ENCODE measurements at regions not wholly inside any gene's neighbourhood (a gene's known extent, or its start where the extent isn't known, plus 50 kb on each side); places are given as distances from the start of the nearest gene placed in this dataset.

DNA sequence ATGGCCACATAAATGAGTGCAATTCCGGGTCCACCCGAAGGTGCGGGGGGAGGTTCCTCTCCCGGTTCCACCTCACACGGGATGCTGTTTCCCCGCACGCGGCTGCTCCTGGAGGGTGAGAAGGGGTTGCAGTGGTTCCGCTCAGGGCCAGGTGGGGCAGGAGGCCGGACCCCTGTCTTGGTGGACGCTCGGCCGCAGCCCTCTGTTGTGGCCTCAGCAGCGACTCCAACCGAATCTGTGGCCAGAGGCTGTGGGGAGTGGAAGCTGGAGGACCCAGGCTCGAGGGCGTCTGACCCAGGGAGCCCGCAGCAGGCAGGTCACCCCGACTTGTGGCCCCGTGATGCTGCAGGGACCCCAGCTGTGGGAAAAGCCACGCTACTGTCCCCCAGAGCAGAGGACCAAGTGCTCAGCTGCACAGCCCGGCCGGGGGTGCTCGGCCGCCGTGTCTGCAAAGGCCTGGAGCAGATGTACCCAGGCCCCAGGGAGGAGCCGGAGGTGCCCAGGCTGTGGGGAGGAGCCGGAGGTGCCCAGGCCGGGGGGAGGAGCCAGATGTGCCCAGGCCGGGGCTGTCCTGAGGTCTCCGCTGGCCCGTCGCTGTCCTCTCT lies 83.9 kb downstream of the RTP5 start:
- Mint-ChIP-seq H3K27me3 (ENCODE audit: low read depth) (peaks cover 24% of the 10 kb centered on the region), H3K4me1 (no peaks in the 10 kb centered on the region), H3K4me3 (no peak overlapping the region), H3K9me3 (no peaks in the 10 kb centered on the region), H3K36me3 (no peaks in the 10 kb centered on the region), H3K27ac (no peak overlapping the region)
- DNase-seq (ENCODE audit: low spot score in 2 of 2, unreplicated experiment in 2 of 2), result no peak
- TF ChIP-seq, protein P1, sequence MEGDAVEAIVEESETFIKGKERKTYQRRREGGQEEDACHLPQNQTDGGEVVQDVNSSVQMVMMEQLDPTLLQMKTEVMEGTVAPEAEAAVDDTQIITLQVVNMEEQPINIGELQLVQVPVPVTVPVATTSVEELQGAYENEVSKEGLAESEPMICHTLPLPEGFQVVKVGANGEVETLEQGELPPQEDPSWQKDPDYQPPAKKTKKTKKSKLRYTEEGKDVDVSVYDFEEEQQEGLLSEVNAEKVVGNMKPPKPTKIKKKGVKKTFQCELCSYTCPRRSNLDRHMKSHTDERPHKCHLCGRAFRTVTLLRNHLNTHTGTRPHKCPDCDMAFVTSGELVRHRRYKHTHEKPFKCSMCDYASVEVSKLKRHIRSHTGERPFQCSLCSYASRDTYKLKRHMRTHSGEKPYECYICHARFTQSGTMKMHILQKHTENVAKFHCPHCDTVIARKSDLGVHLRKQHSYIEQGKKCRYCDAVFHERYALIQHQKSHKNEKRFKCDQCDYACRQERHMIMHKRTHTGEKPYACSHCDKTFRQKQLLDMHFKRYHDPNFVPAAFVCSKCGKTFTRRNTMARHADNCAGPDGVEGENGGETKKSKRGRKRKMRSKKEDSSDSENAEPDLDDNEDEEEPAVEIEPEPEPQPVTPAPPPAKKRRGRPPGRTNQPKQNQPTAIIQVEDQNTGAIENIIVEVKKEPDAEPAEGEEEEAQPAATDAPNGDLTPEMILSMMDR (IDR thresholded peaks at IDR 0.05; ENCODE audit: unreplicated experiment), result no peak

DNA sequence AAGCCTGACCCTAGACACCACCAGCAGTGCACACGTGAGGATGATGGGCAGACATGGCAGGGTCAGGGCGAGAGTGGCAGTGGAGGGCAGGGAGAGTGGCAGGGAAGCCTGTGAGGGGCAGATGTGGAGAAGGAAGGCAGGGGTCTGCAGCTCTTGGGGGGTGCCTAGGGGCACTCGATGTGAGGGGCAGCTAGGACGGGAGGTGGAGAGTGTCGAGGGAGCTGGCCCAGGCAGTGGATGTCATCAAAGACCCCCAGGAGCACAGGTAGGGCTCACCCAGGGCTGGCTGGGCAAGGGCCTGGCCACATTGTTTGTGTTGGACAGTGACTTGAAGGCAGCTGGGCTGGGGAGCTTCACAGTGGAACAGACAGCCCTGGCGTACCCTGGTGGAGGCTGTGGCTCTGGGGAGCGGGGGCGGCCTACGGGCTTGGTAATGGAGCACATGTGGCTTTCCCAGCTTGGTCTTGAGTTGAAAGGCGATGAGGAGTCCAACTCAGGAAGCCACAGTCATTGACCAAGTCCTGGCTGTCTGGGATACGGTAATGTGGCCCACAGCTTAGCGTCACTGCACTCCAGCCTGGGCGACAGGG lies 87.1 kb downstream of the RTP5 start:
- peak in 1 of 2 experiments; percentile 11 for DNase-seq (ENCODE audit: low spot score in 2 of 2, unreplicated experiment in 2 of 2)
- peaks cover 15% of the 10 kb centered on the region for H3K4me1 Mint-ChIP-seq
- TF ChIP-seq, protein P1 (IDR thresholded peaks at IDR 0.05; ENCODE audit: unreplicated experiment), result no peak
- H3K36me3 Mint-ChIP-seq, result no peaks in the 10 kb centered on the region
- no peaks in the 10 kb centered on the region for H3K9me3 Mint-ChIP-seq
- H3K27me3 Mint-ChIP-seq (ENCODE audit: low read depth), result peaks cover 11% of the 10 kb centered on the region
- H3K27ac Mint-ChIP-seq, result no peak overlapping the region
- no peak overlapping the region for H3K4me3 Mint-ChIP-seq

DNA sequence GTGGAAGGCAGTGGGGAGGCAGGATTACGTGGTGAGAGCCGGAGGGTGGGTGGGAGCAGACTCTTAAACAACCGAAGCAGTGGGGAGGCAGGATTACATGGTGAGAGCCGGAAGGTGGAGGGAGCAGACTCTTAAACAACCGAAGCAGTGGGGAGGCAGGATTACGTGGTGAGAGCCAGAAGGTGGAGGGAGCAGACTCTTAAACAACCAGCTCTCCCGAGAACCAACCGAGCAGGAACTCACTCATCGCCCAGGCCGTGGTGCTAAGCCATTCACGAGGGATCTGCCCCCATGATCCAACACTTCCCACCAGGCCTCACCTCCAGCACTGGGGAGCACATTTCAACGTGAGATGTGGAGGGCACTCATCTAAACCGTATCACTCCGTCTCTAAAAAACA lies 87.7 kb downstream of the RTP5 start:
- DNase-seq (ENCODE audit: low spot score in 2 of 2, unreplicated experiment in 2 of 2), result peak in 1 of 2 experiments; percentile 8
- Mint-ChIP-seq H3K36me3 (no peaks in the 10 kb centered on the region), H3K27me3 (ENCODE audit: low read depth) (peaks cover 18% of the 10 kb centered on the region), H3K4me3 (no peak overlapping the region), H3K4me1 (peaks cover 15% of the 10 kb centered on the region), H3K27ac (no peak overlapping the region), H3K9me3 (no peaks in the 10 kb centered on the region)
- TF ChIP-seq, protein P1 (IDR thresholded peaks at IDR 0.05; ENCODE audit: unreplicated experiment), result no peak

DNA sequence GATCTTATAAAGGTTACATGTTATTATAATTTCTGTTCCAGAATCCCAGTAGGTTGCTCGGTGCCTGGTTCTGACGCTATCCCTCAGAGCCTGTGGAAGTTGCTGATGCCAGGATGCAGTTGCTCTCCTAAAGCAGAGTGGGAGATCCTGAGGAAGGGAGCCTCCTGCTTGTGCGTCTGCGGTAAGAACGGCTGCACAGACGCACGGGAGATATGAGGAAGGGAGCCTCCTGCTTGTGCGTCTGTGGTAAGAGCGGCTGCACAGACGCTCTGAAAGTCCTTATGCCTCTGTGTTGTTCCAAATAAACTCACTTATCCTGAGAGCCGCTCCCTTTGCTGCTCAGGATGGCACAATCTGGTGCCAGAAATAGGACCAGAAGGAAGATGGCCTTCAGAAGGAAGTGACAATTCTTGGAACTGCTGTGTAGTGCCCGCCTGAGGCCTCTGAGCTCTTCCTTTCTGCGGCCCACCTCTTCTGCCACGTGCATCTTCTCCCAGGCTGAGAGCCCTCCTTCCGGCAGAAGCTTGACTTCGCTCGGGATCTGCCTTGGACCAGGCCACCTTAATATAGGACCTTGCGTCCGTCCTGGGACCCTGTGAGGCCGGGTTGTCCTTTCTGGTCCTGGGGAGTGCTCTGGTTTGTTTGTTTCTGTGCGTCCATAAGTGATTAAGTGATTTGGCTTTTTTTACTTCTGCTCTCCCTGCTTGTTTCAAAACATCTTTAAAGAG lies 89.5 kb downstream of the RTP5 start:
- TF ChIP-seq, protein P1 (IDR thresholded peaks at IDR 0.05; ENCODE audit: unreplicated experiment), result no peak
- DNase-seq (ENCODE audit: low spot score in 2 of 2, unreplicated experiment in 2 of 2), result peak in 1 of 2 experiments; percentile 5
- Mint-ChIP-seq H3K4me3 (no peak overlapping the region), H3K27ac (no peak overlapping the region), H3K4me1 (peaks cover 18% of the 10 kb centered on the region), H3K9me3 (no peaks in the 10 kb centered on the region), H3K36me3 (no peaks in the 10 kb centered on the region), H3K27me3 (ENCODE audit: low read depth) (peaks cover 17% of the 10 kb centered on the region)

DNA sequence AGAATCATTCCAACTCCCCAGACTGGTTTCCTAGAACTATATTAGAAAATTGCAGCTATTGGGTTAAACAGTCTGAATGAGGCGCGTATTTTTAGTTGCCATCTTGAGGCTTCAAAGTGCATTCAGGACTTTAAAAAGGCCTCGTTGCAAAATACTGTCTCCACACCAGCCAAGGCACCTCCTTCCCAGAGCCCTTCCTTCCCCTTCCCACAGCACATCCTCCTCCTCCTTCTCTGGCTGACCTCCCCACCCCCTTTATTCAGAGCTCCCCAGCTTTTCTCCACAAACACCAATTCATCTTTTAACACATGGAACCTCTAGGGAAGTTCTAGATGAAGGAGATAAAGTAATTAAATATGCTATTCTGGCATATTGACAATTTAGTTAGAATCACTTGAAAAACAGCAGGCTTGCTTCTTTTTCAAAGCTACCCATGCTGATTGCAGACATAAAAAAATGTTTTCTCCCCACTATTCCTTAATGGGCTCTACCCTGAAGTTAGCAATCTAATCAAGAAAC lies 90.3 kb downstream of the RTP5 start:
- no peak overlapping the region for H3K4me3 Mint-ChIP-seq
- DNase-seq (ENCODE audit: low spot score in 2 of 2, unreplicated experiment in 2 of 2), result no peak
- peaks cover 22% of the 10 kb centered on the region for H3K4me1 Mint-ChIP-seq
- TF ChIP-seq, protein P1 (IDR thresholded peaks at IDR 0.05; ENCODE audit: unreplicated experiment), result no peak
- peak overlapping the region; percentile 1 for H3K27ac Mint-ChIP-seq
- H3K9me3 Mint-ChIP-seq, result no peaks in the 10 kb centered on the region
- H3K36me3 Mint-ChIP-seq, result no peaks in the 10 kb centered on the region
- H3K27me3 Mint-ChIP-seq (ENCODE audit: low read depth), result peaks cover 14% of the 10 kb centered on the region

Measured in mesothelial cell of epicardium (in vitro differentiated cells).